ENCODE measurements at regions not wholly inside any gene's neighbourhood (a gene's known extent, or its start where the extent isn't known, plus 50 kb on each side); places are given as distances from the start of the nearest gene placed in this dataset.
"Not testable (repeated sequence)": the region's sequence is repeated elsewhere in the genome, so short reads cannot be mapped to it uniquely, and the experiment has no call there.

- not testable (repeated sequence) for TF ChIP-seq ZNF565 (CRISPR knock-in tag; conservative IDR thresholded peaks at IDR 0.05; ENCODE audit: low read depth); ZNF8 (CRISPR knock-in tag; IDR thresholded peaks at IDR 0.05); ARNTL (CRISPR knock-in tag; IDR thresholded peaks at IDR 0.05; ENCODE audit: borderline replicate concordance, low read depth); ZC3H10 (CRISPR knock-in tag; IDR thresholded peaks at IDR 0.05); RARB (CRISPR knock-in tag; IDR thresholded peaks at IDR 0.05); PPARA (CRISPR knock-in tag; IDR thresholded peaks at IDR 0.05; ENCODE audit: borderline replicate concordance); TSHZ2 (CRISPR knock-in tag; IDR thresholded peaks at IDR 0.05); SNAI2 (CRISPR knock-in tag; IDR thresholded peaks at IDR 0.05); PATZ1 (CRISPR knock-in tag; IDR thresholded peaks at IDR 0.05; ENCODE audit: borderline replicate concordance); ISL1 (CRISPR knock-in tag; IDR thresholded peaks at IDR 0.05); ZNF70 (CRISPR knock-in tag; IDR thresholded peaks at IDR 0.05)
These were observed 113.8 kb downstream of the POTEB start for GRCh38 chr15:21763756-21764155.
